Neural cell (in vitro differentiated cells): ENCODE measurements at regions not wholly inside any gene's neighbourhood (a gene's known extent, or its start where the extent isn't known, plus 50 kb on each side); places are given as distances from the start of the nearest gene placed in this dataset.

ENCODE experiments used
- H2AFZ ChIP-seq: fragments of 200-600, 300-800 bp; sonication (generic), shearing (Covaris generic); 2 replicates; pipeline ENCODE4 v1.6.0; 2014; ENCODE audit warnings: low read depth, mild to moderate bottlenecking, antibody characterized with exemption, low read length, moderate library complexity
- H3F3A ChIP-seq: fragments of 200-600 bp; shearing (Covaris generic); 2 replicates; pipeline ENCODE4 v1.6.1; 2016; ENCODE audit warnings: mild to moderate bottlenecking, moderate library complexity, mixed read lengths, antibody characterized with exemption, low read length; ENCODE audit not compliant: insufficient read depth, poor library complexity, severe bottlenecking
- H3K27ac ChIP-seq: fragments of 200-600, 300-800 bp; sonication (generic), shearing (Covaris generic); 2 replicates; pipeline ENCODE4 v1.5.1; 2014; ENCODE audit warnings: mild to moderate bottlenecking, low read length, moderate library complexity
- H3K27me3 ChIP-seq: fragments of 300-800, 200-600 bp; sonication (generic), shearing (Covaris generic); 2 replicates; pipeline ENCODE4 v1.6.0; 2014; ENCODE audit warnings: mild to moderate bottlenecking, low read depth, low read length, moderate library complexity; ENCODE audit not compliant: insufficient read depth
- H3K36me3 ChIP-seq: fragments of 300-800, 200-600 bp; sonication (generic), shearing (Covaris generic); 2 replicates; pipeline ENCODE4 v1.5.1; 2014; ENCODE audit warnings: mild to moderate bottlenecking, antibody characterized with exemption, low read length, moderate library complexity; ENCODE audit not compliant: insufficient read depth
- H3K4me2 ChIP-seq: fragments of 300-800, 200-600 bp; sonication (generic), shearing (Covaris generic); 2 replicates; pipeline ENCODE4 v1.6.0; 2014; ENCODE audit warnings: mild to moderate bottlenecking, low read length
- H3K4me3 ChIP-seq: fragments of 300-800, 200-600 bp; sonication (generic), shearing (Covaris generic); 2 replicates; pipeline ENCODE4 v1.5.1; 2014; ENCODE audit warnings: mild to moderate bottlenecking, low read length, moderate library complexity
- H3K79me2 ChIP-seq: fragments of 200-600 bp; shearing (Covaris generic); replicated peaks from 2 replicates; pipeline ENCODE4 v1.6.0; 2014; ENCODE audit warnings: mild to moderate bottlenecking, low read length, moderate library complexity; ENCODE audit not compliant: insufficient read depth
- H3K9ac ChIP-seq: fragments of 300-800, 200-600 bp; sonication (generic), shearing (Covaris generic); 2 replicates; pipeline ENCODE4 v1.6.1; 2016; ENCODE audit warnings: mild to moderate bottlenecking, low read length, mixed read lengths
- H3K9me2 ChIP-seq: fragments of 200-600 bp; shearing (Covaris generic); 2 replicates; pipeline ENCODE4 v1.6.1; 2016; ENCODE audit warnings: mild to moderate bottlenecking, low read length, mixed read lengths; ENCODE audit not compliant: insufficient read depth
- H3K9me3 ChIP-seq: fragments of 200-600, 300-800 bp; sonication (generic), shearing (Covaris generic); 2 replicates; pipeline ENCODE4 v1.6.1; 2016; ENCODE audit warnings: mild to moderate bottlenecking, mixed run types, low read length, moderate library complexity, mixed read lengths
- H4K20me1 ChIP-seq: fragments of 200-600 bp; shearing (Covaris generic); 2 replicates; pipeline ENCODE4 v1.6.1; 2016; ENCODE audit warnings: mild to moderate bottlenecking, mixed run types; ENCODE audit not compliant: insufficient read depth
- EP300 ChIP-seq: fragments of 450-650 bp; conservative IDR thresholded peaks from 2 replicates; pipeline ENCODE4 v1.6.1; 2014; ENCODE audit warnings: antibody characterized with exemption, mild to moderate bottlenecking, moderate library complexity; ENCODE audit not compliant: poor library complexity, severe bottlenecking
- EZH2 ChIP-seq: fragments of 200-600, 300-800 bp; shearing (Covaris generic), sonication (generic); IDR thresholded peaks from 2 replicates; pipeline ENCODE4 v1.6.1; 2014; ENCODE audit warnings: antibody characterized with exemption, low read length, borderline replicate concordance, mild to moderate bottlenecking; ENCODE audit not compliant: insufficient read depth, poor library complexity, severe bottlenecking
- MXI1 ChIP-seq: fragments of 450-650 bp; conservative IDR thresholded peaks from 2 replicates; pipeline ENCODE4 v1.6.1; 2014; ENCODE audit warnings: antibody characterized with exemption, mild to moderate bottlenecking; ENCODE audit not compliant: poor library complexity, severe bottlenecking
- POLR2AphosphoS5 ChIP-seq: IDR thresholded peaks from 2 replicates; pipeline ENCODE4 v1.6.1; 2012
- RAD21 ChIP-seq: fragments of 450-650 bp; conservative IDR thresholded peaks from 2 replicates; pipeline ENCODE4 v1.6.1; 2014; ENCODE audit warnings: antibody characterized with exemption, mild to moderate bottlenecking, moderate library complexity
- SMC3 ChIP-seq: fragments of 450-650 bp; conservative IDR thresholded peaks from 2 replicates; pipeline ENCODE4 v1.6.1; 2014; ENCODE audit warnings: antibody characterized with exemption, mild to moderate bottlenecking, moderate library complexity; ENCODE audit not compliant: poor library complexity
- TAF1 ChIP-seq: IDR thresholded peaks from 2 replicates; pipeline ENCODE4 v1.6.1; 2012; ENCODE audit warnings: low read depth
- TF ChIP-seq, protein P1 (sequence below): fragments of 450-650 bp; IDR thresholded peaks from 2 replicates; pipeline ENCODE4 v1.5.1; 2014; ENCODE audit warnings: antibody characterized with exemption, mild to moderate bottlenecking, moderate library complexity; ENCODE audit not compliant: poor library complexity, severe bottlenecking
- TF ChIP-seq, protein P2 (sequence below): IDR thresholded peaks from 2 replicates; pipeline ENCODE4 v1.6.1; 2012; ENCODE audit warnings: borderline replicate concordance

GRCh38 chr4:60890743-60891142 is 309.4 kb upstream of the ADGRL3 start:
- Histone ChIP-seq H4K20me1 (no peaks in the 10 kb centered on the region), H3K27ac (no peak overlapping the region), H3F3A (no peaks in the 10 kb centered on the region), H3K79me2 (no peaks in the 10 kb centered on the region), H2AFZ (no peak overlapping the region), H3K9ac (no peak overlapping the region), H3K9me3 (no peaks in the 10 kb centered on the region), H3K36me3 (no peaks in the 10 kb centered on the region), H3K27me3 (no peaks in the 10 kb centered on the region), H3K9me2 (no peaks in the 10 kb centered on the region), H3K4me3 (no peak overlapping the region), H3K4me2 (no peak overlapping the region)
- TF ChIP-seq RAD21: no peak
- no peak for TF ChIP-seq POLR2AphosphoS5
- no peak for TF ChIP-seq EZH2
- TF ChIP-seq EP300: no peak
- TF ChIP-seq TAF1: no peak
- no peak for TF ChIP-seq MXI1
- TF ChIP-seq SMC3: no peak

- no peaks in the 10 kb centered on the region for H3K36me3 ChIP-seq
- H3F3A ChIP-seq: no peaks in the 10 kb centered on the region
- no peak overlapping the region for H3K4me3 ChIP-seq
- H2AFZ ChIP-seq: no peak overlapping the region
- H3K4me2 ChIP-seq: no peak overlapping the region
- H4K20me1 ChIP-seq: no peaks in the 10 kb centered on the region
- H3K27ac ChIP-seq: no peak overlapping the region
- no peaks in the 10 kb centered on the region for H3K79me2 ChIP-seq
- H3K27me3 ChIP-seq: no peaks in the 10 kb centered on the region
- H3K9me2 ChIP-seq: no peaks in the 10 kb centered on the region
- no peak for TF ChIP-seq SMC3
- TF ChIP-seq, protein P1, sequence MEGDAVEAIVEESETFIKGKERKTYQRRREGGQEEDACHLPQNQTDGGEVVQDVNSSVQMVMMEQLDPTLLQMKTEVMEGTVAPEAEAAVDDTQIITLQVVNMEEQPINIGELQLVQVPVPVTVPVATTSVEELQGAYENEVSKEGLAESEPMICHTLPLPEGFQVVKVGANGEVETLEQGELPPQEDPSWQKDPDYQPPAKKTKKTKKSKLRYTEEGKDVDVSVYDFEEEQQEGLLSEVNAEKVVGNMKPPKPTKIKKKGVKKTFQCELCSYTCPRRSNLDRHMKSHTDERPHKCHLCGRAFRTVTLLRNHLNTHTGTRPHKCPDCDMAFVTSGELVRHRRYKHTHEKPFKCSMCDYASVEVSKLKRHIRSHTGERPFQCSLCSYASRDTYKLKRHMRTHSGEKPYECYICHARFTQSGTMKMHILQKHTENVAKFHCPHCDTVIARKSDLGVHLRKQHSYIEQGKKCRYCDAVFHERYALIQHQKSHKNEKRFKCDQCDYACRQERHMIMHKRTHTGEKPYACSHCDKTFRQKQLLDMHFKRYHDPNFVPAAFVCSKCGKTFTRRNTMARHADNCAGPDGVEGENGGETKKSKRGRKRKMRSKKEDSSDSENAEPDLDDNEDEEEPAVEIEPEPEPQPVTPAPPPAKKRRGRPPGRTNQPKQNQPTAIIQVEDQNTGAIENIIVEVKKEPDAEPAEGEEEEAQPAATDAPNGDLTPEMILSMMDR: no peak
- no peak for TF ChIP-seq EP300
- TF ChIP-seq POLR2AphosphoS5: no peak
- no peak for TF ChIP-seq MXI1
- TF ChIP-seq, protein P2, sequence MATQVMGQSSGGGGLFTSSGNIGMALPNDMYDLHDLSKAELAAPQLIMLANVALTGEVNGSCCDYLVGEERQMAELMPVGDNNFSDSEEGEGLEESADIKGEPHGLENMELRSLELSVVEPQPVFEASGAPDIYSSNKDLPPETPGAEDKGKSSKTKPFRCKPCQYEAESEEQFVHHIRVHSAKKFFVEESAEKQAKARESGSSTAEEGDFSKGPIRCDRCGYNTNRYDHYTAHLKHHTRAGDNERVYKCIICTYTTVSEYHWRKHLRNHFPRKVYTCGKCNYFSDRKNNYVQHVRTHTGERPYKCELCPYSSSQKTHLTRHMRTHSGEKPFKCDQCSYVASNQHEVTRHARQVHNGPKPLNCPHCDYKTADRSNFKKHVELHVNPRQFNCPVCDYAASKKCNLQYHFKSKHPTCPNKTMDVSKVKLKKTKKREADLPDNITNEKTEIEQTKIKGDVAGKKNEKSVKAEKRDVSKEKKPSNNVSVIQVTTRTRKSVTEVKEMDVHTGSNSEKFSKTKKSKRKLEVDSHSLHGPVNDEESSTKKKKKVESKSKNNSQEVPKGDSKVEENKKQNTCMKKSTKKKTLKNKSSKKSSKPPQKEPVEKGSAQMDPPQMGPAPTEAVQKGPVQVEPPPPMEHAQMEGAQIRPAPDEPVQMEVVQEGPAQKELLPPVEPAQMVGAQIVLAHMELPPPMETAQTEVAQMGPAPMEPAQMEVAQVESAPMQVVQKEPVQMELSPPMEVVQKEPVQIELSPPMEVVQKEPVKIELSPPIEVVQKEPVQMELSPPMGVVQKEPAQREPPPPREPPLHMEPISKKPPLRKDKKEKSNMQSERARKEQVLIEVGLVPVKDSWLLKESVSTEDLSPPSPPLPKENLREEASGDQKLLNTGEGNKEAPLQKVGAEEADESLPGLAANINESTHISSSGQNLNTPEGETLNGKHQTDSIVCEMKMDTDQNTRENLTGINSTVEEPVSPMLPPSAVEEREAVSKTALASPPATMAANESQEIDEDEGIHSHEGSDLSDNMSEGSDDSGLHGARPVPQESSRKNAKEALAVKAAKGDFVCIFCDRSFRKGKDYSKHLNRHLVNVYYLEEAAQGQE: no peak
- no peak for TF ChIP-seq TAF1
- H3K9ac ChIP-seq: no peak overlapping the region
- no peaks in the 10 kb centered on the region for H3K9me3 ChIP-seq
Measured at GRCh38 chr4:60891947-60892346, 308.2 kb upstream of the ADGRL3 start.

DNA sequence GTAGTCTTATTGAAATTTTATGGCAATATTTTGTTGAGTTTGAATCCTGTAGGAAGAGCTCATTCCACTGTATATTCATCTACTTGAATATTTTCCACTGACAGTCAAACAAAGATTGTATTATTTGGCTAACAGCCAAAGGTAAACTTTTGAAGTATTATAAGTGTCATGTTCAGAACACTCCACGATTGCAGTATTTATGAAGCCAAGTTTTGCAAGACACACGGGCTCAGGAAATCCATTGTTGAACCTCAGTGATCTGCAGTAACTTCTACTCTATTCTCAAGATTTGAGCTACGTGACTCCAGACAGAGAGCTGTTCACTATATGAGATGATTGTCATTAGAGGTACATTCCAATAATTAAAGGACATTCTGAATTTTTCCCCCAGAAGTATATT is 302.7 kb upstream of the ADGRL3 start:
- H3K4me2 ChIP-seq: no peak overlapping the region
- no peak overlapping the region for H3K27ac ChIP-seq
- H3K27me3 ChIP-seq: no peaks in the 10 kb centered on the region

More for the DNA sequence above, 302.7 kb upstream of the ADGRL3 start:
- TF ChIP-seq RAD21: no peak
- no peak for TF ChIP-seq TAF1
- no peak for TF ChIP-seq MXI1
- no peak for TF ChIP-seq EZH2
- no peak for TF ChIP-seq POLR2AphosphoS5
- TF ChIP-seq SMC3: no peak
- TF ChIP-seq, protein P1: no peak
- TF ChIP-seq EP300: no peak
- TF ChIP-seq, protein P2: no peak
- H2AFZ ChIP-seq: no peak overlapping the region
- no peak overlapping the region for H3K4me3 ChIP-seq
- no peaks in the 10 kb centered on the region for H3K9me3 ChIP-seq
- H3K9ac ChIP-seq: no peak overlapping the region
- H3F3A ChIP-seq: no peaks in the 10 kb centered on the region
- no peaks in the 10 kb centered on the region for H4K20me1 ChIP-seq
- H3K9me2 ChIP-seq: no peaks in the 10 kb centered on the region
- H3K79me2 ChIP-seq: no peaks in the 10 kb centered on the region
- H3K36me3 ChIP-seq: no peaks in the 10 kb centered on the region
